ENCODE measurements at regions not wholly inside any gene's neighbourhood (a gene's known extent, or its start where the extent isn't known, plus 50 kb on each side); places are given as distances from the start of the nearest gene placed in this dataset.
"Not testable (repeated sequence)": the region's sequence is repeated elsewhere in the genome, so short reads cannot be mapped to it uniquely, and the experiment has no call there.

DNA sequence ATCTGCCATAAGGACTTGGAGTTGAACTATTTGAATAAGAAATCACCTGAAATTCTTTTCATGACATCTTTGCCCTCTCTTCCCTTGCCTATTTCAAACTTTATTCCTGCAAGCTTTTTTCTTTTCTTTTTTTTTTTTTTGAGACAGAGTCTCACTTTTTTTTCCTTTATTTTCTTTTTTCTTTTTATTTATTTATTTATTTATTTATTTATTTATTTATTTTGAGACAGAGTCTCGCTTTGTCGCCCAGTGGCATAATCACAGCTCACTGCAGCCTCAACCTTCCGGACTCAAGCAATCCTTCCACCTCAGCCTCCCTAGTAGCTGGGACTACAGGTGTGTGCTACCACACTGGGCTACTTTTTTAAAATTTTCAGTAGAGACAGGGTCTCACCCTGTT, 369.3 kb upstream of the ATP11B start:
- no peak overlapping the region for H3K4me3 ChIP-seq (ENCODE audit: low read length)
- H3K4me1 ChIP-seq (ENCODE audit: insufficient read depth, low read length), result no peaks in the 10 kb centered on the region
- no peaks in the 10 kb centered on the region for H3K9me3 ChIP-seq (ENCODE audit: low read length)

DNA sequence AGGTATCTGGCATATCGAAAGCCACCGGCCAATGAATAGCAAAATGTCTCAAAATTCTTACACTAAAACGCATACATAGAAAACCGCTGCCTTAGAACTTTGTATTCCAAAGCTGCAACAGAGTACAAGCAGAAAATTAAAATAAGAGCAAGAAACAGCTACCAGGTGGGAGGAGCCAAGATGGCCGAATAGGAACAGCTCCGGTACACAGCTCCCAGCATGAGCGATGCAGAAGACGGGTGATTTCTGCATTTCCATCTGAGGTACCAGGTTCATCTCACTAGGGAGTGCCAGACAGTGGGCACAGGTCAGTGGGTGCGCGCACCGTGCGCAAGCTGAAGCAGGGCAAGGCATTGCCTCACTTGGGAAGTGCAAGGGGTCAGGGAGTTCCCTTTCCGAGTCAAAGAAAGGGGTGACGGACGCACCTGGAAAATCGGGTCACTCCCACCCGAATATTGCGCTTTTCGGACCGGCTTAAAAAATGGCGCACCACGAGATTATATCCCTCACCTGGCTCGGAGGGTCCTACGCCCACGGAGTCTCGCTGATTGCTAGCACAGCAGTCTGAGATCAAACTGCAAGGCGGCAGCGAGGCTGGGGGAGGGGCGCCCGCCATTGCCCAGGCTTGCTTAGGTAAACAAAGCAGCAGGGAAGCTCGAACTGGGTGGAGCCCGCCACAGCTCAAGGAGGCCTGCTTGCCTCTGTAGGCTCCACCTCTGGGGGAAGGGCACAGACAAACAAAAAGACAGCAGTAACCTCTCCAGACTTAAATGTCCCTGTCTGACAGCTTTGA, 367.2 kb upstream of the ATP11B start:
- not testable (repeated sequence) for H3K4me1 ChIP-seq (ENCODE audit: insufficient read depth, low read length); H3K36me3 ChIP-seq (ENCODE audit: insufficient read depth, low read length); H3K27me3 ChIP-seq (ENCODE audit: insufficient read depth, low read length); H3K4me3 ChIP-seq (ENCODE audit: low read length); H3K9me3 ChIP-seq (ENCODE audit: low read length); H2AFZ ChIP-seq (ENCODE audit: low read depth, low read length)

More for the DNA sequence above, 369.3 kb upstream of the ATP11B start:
- H3K27me3 ChIP-seq (ENCODE audit: insufficient read depth, low read length), result no peaks in the 10 kb centered on the region
- no peak overlapping the region for H2AFZ ChIP-seq (ENCODE audit: low read depth, low read length)
- H3K36me3 ChIP-seq (ENCODE audit: insufficient read depth, low read length), result no peaks in the 10 kb centered on the region

DNA sequence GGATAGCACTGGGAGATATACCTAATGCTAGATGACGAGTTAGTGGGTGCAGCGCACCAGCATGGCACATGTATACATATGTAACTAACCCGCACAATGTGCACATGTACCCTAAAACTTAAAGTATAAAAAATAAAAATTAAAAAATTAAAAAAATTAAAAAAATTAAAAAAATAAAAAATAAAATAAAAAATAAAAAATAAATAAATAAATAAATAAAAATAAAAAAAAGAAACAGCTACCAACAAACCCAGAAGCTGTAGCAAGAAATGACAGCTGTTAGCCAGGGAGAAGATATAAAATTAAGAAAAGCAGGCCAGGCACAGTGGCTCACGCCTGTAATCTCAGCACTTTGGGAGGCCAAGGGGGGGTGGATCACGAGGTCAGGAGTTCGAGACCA, 361.3 kb upstream of the ATP11B start:
- H3K4me3 ChIP-seq (ENCODE audit: low read length); H3K36me3 ChIP-seq (ENCODE audit: insufficient read depth, low read length); H3K9me3 ChIP-seq (ENCODE audit: low read length); H3K4me1 ChIP-seq (ENCODE audit: insufficient read depth, low read length); H3K27me3 ChIP-seq (ENCODE audit: insufficient read depth, low read length); H2AFZ ChIP-seq (ENCODE audit: low read depth, low read length): not testable (repeated sequence)

DNA sequence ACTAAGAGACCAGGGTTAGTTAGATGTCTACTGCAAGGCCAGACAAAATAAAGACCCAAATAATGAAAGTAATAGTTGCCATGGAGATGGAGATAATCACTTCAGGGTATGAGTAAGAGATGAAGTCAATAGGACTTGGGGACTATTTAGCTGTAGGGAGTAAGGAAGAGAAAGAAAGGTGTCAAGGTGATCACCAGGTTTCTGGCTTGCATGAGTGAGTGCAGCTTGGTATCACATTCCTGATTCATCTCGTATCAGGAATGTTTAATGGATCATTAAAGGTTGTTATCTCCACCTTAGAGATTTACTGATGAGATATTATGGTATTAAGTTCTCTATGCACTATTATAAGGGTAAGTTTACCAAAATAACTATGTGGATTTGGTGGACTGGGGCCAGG, 357.4 kb upstream of the ATP11B start:
- Histone ChIP-seq H3K36me3 (ENCODE audit: insufficient read depth, low read length) (no peaks in the 10 kb centered on the region), H3K4me1 (ENCODE audit: insufficient read depth, low read length) (no peaks in the 10 kb centered on the region), H2AFZ (ENCODE audit: low read depth, low read length) (no peak overlapping the region), H3K4me3 (ENCODE audit: low read length) (no peak overlapping the region), H3K9me3 (ENCODE audit: low read length) (no peaks in the 10 kb centered on the region), H3K27me3 (ENCODE audit: insufficient read depth, low read length) (no peaks in the 10 kb centered on the region)

DNA sequence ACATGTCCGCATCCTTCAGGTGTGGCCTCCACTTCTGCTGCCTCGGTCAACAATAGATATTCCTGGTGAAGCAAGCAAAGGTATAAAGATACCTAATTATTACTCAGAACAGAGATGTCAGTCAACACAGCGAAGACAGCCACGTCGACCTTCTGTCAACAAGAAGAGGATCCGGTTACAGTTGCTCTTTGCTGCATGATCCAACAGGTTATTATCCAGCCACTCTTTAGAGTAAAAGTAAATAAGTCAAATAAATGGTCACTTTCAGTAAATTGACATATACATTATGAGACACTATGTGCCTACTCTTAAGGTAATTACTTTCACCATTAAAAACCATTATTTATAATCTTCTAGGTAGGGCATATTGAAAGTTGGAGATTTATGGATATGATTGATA, 356.8 kb upstream of the ATP11B start:
- no peaks in the 10 kb centered on the region for H3K4me1 ChIP-seq (ENCODE audit: insufficient read depth, low read length)

DNA sequence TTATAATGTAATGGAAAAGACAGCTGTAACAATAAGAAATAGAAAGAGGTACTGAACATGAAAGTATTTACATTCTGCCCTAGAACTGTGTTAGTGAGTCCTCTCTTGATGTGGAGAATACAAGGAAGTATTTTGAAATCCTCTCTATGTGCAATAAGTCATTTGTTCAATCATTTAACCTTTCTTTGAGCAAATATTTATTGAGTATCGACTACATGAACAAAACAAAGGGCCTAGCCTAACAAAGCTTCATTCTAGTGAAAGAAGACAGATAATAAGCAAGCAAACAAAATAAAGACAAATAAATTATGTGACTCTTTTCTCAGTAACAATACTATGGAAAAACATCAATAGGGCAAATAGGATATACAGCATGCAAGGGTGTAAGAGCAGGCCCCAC, 354.9 kb upstream of the ATP11B start:
- Histone ChIP-seq H3K4me3 (ENCODE audit: low read length) (no peak overlapping the region), H3K36me3 (ENCODE audit: insufficient read depth, low read length) (no peaks in the 10 kb centered on the region), H3K9me3 (ENCODE audit: low read length) (no peaks in the 10 kb centered on the region), H3K4me1 (ENCODE audit: insufficient read depth, low read length) (no peaks in the 10 kb centered on the region), H3K27me3 (ENCODE audit: insufficient read depth, low read length) (no peaks in the 10 kb centered on the region), H2AFZ (ENCODE audit: low read depth, low read length) (no peak overlapping the region)

More for the DNA sequence above, 356.8 kb upstream of the ATP11B start:
- Histone ChIP-seq H3K27me3 (ENCODE audit: insufficient read depth, low read length) (no peaks in the 10 kb centered on the region), H2AFZ (ENCODE audit: low read depth, low read length) (no peak overlapping the region), H3K4me3 (ENCODE audit: low read length) (no peak overlapping the region), H3K9me3 (ENCODE audit: low read length) (no peaks in the 10 kb centered on the region), H3K36me3 (ENCODE audit: insufficient read depth, low read length) (no peaks in the 10 kb centered on the region)

DNA sequence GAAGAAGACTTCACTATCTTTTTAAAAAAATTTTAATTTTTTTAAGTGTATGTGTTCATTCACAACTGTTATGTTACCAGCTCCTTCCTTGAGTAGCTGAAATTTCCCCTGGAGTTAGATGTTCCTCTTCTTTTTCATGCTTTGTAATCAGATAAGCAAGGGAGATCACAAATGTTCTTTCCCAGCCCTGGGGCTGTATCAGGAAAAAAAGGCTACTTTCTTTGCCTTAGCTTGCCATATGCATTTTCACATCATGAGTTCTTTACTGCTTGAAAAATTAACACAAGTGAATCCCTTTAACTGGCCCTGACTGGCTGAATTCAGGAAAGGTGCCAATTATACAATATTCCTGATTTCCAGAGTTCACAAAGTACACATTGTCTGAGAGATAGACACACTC, 353.2 kb upstream of the ATP11B start:
- H3K4me1 ChIP-seq (ENCODE audit: insufficient read depth, low read length), result no peaks in the 10 kb centered on the region
- no peaks in the 10 kb centered on the region for H3K9me3 ChIP-seq (ENCODE audit: low read length)
- H3K4me3 ChIP-seq (ENCODE audit: low read length), result no peak overlapping the region
- H3K36me3 ChIP-seq (ENCODE audit: insufficient read depth, low read length), result no peaks in the 10 kb centered on the region
- no peak overlapping the region for H2AFZ ChIP-seq (ENCODE audit: low read depth, low read length)
- no peaks in the 10 kb centered on the region for H3K27me3 ChIP-seq (ENCODE audit: insufficient read depth, low read length)

DNA sequence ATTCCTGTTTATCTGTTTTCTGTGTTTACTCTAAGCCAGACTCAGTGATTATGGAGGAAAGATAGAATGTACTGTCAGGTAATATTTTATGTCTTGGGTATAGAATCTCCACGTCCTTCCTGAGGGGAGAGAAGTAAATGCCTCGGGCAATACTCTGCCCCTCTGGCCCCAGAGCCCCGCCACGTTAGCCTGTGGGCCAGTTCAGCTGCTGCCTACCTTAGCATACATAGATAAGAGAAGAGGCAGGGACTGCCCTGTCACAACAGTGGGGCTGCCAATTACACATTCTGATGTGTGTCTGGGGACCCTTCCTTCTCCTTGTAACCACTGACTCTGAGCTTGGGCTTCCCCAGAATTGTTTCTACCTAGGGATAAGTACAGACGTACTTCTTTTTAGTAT, 347.7 kb upstream of the ATP11B start:
- Histone ChIP-seq H3K9me3 (ENCODE audit: low read length) (no peaks in the 10 kb centered on the region), H2AFZ (ENCODE audit: low read depth, low read length) (peak overlapping the region; percentile 32), H3K36me3 (ENCODE audit: insufficient read depth, low read length) (no peaks in the 10 kb centered on the region), H3K4me3 (ENCODE audit: low read length) (no peak overlapping the region), H3K4me1 (ENCODE audit: insufficient read depth, low read length) (no peaks in the 10 kb centered on the region), H3K27me3 (ENCODE audit: insufficient read depth, low read length) (no peaks in the 10 kb centered on the region)

DNA sequence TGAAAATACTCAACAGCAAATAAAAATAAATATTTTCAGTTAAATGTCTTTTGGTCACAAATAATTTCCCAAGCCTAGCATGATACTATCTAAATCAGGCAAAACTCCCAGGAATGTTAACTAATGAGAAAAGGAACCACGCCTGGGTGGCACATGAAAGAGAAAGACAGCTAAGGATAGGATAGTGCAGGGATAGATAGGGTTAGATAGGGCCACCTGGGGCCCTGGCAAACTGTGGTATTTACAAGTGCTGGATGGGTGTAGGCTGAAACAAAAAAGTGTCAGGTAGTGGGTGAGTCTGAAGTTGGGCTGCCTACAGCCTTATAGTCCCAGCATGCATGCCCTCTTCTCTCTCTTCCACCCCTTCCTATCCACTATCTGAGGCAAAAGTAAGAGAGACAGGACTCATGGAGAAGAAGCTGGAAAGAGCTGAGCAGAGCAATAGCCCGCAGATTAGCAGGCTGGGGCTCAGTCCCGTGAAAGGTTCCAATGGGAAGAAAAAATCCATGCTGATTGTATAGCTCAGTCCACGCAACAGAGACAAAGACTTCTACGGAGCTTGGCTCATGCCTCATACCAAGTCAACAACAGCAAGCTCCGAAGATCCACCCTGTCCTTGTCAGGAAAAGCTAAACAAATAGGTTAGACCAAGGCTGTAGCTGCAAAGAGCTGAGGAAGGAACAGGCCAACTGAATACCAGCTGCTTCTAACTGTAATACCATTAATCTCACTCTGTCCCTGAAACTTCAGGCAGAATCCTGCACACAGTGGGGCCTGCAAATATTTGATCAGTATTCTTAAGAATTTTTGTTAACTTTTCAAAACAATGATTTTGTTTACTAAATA, 342.1 kb upstream of the ATP11B start:
- H2AFZ ChIP-seq (ENCODE audit: low read depth, low read length), result no peak overlapping the region
- no peaks in the 10 kb centered on the region for H3K27me3 ChIP-seq (ENCODE audit: insufficient read depth, low read length)
- no peaks in the 10 kb centered on the region for H3K9me3 ChIP-seq (ENCODE audit: low read length)
- no peak overlapping the region for H3K4me3 ChIP-seq (ENCODE audit: low read length)
- no peaks in the 10 kb centered on the region for H3K4me1 ChIP-seq (ENCODE audit: insufficient read depth, low read length)
- H3K36me3 ChIP-seq (ENCODE audit: insufficient read depth, low read length), result no peaks in the 10 kb centered on the region

DNA sequence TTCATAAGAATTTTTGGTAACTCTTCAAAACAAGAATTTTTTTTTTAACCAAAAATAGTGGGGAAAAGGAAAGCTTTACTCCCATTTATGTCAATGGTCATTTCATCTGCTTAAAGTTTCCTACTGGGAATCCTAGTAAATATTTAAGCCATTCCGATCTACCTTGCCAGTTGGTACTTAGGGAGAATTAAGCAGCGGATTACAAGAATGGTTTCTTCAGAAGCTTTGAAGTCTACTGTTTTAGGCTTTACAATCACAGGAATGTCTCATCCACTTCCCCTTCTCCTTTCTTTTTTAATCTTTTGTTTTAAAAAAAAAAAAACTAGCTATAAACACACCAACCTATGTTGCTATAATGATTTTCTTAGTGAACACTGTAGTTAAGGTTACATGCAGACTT, 341.4 kb upstream of the ATP11B start:
- H3K4me3 ChIP-seq (ENCODE audit: low read length), result no peak overlapping the region
- peak overlapping the region; percentile 8 for H2AFZ ChIP-seq (ENCODE audit: low read depth, low read length)
- H3K9me3 ChIP-seq (ENCODE audit: low read length), result no peaks in the 10 kb centered on the region
- H3K4me1 ChIP-seq (ENCODE audit: insufficient read depth, low read length), result no peaks in the 10 kb centered on the region
- H3K36me3 ChIP-seq (ENCODE audit: insufficient read depth, low read length), result no peaks in the 10 kb centered on the region
- no peaks in the 10 kb centered on the region for H3K27me3 ChIP-seq (ENCODE audit: insufficient read depth, low read length)

DNA sequence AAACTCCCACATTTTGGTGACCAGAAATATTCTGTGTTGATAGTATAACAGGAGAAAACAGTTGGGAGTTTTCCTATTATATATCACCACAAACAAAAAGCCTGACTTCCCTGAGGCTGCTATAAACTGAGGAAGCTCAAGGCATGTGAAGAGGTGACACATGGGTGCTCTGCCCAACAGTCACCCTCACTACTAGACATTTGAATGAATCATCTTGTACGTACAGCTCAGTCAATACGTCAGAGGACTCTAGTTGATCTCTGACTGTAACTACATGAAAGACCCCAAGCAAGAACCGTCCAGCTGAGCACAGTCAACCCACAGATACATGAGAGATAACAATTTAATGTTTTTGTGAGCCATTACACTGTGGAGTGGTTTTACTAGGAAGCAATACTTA, 338.3 kb upstream of the ATP11B start:
- no peak overlapping the region for H2AFZ ChIP-seq (ENCODE audit: low read depth, low read length)
- H3K36me3 ChIP-seq (ENCODE audit: insufficient read depth, low read length), result no peaks in the 10 kb centered on the region
- no peaks in the 10 kb centered on the region for H3K9me3 ChIP-seq (ENCODE audit: low read length)
- no peaks in the 10 kb centered on the region for H3K4me1 ChIP-seq (ENCODE audit: insufficient read depth, low read length)
- H3K27me3 ChIP-seq (ENCODE audit: insufficient read depth, low read length), result no peaks in the 10 kb centered on the region
- H3K4me3 ChIP-seq (ENCODE audit: low read length), result no peak overlapping the region

DNA sequence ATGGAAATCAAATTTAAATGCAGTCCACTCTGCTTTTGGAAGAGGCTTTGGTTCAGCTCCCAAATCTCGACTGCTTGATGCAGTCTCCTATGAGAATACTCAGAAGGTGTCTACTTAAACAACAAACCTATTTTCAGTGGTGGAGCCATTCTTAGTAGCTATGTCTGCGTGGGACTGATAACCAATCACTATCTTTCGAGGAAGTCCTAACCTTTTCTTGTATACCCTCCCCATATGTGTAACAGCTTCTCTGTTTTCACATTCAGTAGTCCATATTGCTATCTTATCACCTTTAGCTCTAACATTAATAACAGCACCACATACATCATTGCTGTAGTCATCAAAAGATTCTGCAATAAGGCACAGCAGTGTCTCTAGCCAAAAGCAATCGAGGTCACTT, 333.0 kb upstream of the ATP11B start:
- peaks cover 7% of the 10 kb centered on the region for H3K9me3 ChIP-seq (ENCODE audit: low read length)
- H3K36me3 ChIP-seq (ENCODE audit: insufficient read depth, low read length), result no peaks in the 10 kb centered on the region
- no peaks in the 10 kb centered on the region for H3K27me3 ChIP-seq (ENCODE audit: insufficient read depth, low read length)
- H2AFZ ChIP-seq (ENCODE audit: low read depth, low read length), result no peak overlapping the region
- H3K4me1 ChIP-seq (ENCODE audit: insufficient read depth, low read length), result peaks cover 2% of the 10 kb centered on the region
- H3K4me3 ChIP-seq (ENCODE audit: low read length), result no peak overlapping the region

DNA sequence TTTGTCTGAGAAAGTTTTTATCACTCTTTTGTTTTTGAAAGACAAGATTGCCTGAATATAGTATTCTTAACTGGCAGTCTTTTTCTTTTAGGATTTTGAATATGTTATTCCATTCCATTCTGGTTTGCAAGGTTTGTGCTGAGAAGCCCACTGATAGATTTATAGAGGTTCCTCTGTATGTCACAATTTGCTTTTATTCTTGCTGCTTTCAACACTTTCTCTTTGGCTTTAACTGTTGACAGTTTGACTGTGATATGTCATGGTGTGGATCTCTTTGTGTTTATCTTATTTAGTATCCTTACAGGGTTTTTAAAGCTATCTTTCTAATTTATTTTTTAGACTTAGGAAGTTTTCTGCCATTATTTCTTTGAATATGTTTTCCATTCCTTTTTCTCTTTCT, 331.2 kb upstream of the ATP11B start:
- Histone ChIP-seq H3K4me1 (ENCODE audit: insufficient read depth, low read length) (peaks cover 2% of the 10 kb centered on the region), H3K9me3 (ENCODE audit: low read length) (peaks cover 7% of the 10 kb centered on the region), H2AFZ (ENCODE audit: low read depth, low read length) (no peak overlapping the region), H3K36me3 (ENCODE audit: insufficient read depth, low read length) (no peaks in the 10 kb centered on the region), H3K4me3 (ENCODE audit: low read length) (no peak overlapping the region), H3K27me3 (ENCODE audit: insufficient read depth, low read length) (no peaks in the 10 kb centered on the region)
